GM18517 (cell line): ENCODE measurements at regions not wholly inside any gene's neighbourhood (a gene's known extent, or its start where the extent isn't known, plus 50 kb on each side); places are given as distances from the start of the nearest gene placed in this dataset.

ENCODE experiments used
- ATAC-seq: cut with Tn5 transposase; IDR thresholded peaks from one replicate; pipeline ENCODE4 v1.9.1; 2021; ENCODE audit warnings: mild to moderate bottlenecking, moderate library complexity; ENCODE audit not compliant: unreplicated experiment

DNA sequence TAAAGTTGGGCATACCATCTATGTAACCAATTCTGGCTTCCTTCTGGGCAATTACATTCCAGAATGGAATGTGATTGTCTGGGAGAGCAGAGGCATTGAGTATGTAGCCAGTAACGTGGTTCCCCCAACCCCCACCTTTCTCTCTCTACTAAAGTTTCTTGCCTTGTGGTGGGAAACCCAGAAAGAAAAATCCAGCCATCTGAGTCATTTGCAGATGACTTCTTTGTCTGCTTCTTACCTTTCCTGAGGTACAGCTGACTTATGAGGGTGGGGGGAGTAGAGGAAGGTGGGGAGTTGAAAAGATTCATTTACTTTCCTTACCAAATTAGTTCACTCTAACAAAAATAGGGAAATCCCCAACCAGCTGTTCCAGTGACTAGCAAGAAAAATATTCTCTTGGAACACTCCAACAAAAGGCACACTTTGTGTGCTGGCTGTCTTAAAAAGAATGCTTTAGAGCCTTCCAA lies 112.1 kb upstream of the FRMD6 start:
- no peak for ATAC-seq

GRCh38 chr14:51540364-51540763 lies 111.3 kb upstream of the FRMD6 start:
- no peak for ATAC-seq

GRCh38 chr14:51544471-51544870 lies 107.2 kb upstream of the FRMD6 start:
- ATAC-seq = no peak

- ATAC-seq = no peak
Observed at GRCh38 chr14:51544901-51545300, 106.8 kb upstream of the FRMD6 start.

- no peak for ATAC-seq
Observed at GRCh38 chr14:51545396-51545795, 106.3 kb upstream of the FRMD6 start.

- no peak for ATAC-seq
Observed at GRCh38 chr14:51546099-51546498, 105.6 kb upstream of the FRMD6 start.

DNA sequence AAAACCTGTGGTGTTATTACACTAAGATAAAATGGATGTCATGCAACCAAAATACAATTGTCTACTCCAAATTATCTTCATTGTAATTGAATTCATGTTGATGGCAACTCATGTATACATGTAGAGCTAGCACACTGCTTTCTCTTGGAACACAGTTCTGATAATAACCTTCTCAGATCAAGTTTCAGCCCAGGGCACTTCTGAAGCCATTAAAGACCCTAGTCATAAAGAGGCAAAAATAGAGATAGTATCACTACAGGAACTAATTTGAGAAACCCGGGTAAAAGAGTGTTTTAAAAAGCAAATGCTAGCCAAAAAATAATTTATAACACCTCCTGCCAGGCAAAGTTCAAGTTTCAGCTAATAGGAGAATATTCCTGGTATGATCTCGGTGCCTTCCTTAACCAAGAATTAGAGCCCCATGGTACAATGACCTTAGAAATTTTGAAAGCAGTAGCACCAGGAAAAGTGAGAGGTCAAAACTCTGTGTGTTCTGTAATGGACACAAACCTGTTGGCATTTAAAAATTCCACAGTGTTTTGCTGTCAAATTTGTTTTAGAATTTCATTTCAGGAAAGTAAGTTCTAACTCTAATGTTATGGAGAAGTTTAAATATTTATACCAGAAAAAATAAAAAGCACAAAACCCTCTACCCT lies 105.0 kb upstream of the FRMD6 start:
- no peak for ATAC-seq

DNA sequence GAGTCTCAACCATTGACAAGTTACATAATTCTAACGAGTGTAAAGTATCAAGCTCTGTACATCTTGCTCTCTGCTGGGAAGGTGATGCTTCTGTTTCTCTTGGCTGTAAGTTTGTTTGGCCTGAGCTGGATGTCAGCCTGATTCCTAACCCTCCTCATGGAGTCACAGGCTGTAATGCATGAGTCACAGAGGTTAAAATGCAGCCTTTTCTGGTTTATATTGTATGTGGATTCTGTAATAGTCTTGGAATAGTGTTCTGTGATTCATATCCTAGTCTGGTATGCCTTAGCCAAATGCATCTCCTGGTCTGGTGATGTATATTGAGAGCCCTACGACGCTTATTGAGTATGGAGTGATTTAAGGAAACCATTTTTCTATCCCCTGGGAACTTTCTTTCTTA lies 104.5 kb upstream of the FRMD6 start:
- ATAC-seq = no peak

DNA sequence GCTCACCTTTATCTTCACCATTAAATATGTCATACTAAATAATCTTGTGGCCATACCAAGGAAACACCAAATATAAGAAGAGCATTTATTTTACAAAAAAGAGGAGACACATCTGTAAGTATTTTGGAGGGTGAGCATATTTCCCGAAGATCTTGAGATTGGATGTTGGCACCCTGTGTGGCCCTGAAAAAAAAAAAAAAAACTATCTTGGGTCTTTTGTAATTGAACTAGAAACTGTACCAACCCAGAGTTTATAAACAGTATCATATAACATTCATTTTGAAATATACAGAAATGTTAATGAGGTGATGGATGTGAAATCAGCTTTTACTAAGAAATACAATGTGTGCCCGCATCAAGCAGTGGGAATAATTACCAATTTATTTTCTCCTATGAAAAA lies 104.0 kb upstream of the FRMD6 start:
- ATAC-seq = no peak

- no peak for ATAC-seq
Observed at GRCh38 chr14:51548187-51548586, 103.5 kb upstream of the FRMD6 start.

DNA sequence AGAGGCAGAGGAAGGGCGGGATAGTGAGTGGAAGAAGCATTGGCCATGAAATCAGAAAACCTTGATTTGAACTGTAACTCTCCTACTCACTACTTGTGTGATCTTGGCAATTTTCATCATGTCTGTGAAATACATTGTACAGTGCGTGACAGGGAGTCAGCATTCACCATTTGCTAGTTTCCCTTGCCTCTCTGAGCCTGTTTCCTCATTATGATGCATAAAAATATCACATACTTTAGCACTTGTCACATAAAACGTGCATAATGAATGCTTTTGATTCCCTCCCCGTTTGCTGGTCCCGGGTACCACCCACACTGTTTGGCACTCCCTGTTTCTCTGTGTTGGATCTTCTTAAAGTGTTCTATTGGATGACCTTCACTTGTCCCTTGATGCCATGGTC lies 101.1 kb upstream of the FRMD6 start:
- no peak for ATAC-seq

DNA sequence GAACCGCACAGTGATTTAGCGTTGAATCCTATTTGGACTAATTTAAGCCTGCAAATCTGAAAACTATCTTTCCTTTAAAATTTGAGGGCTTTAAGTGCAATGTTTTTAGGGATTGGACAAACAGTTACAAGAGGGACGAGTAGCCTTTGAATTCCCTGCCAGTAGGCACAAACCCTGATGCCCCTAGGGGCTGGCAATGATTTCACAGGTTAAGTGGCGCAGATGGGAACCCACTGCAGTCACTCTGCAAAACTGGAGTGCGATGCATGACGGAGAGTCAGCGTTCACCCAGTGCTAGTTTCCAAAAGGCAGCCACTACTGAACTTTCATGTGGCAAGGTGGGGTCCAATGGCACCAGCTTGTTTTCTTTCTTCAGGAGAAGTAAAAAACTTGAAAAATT lies 99.4 kb upstream of the FRMD6 start:
- no peak for ATAC-seq

GRCh38 chr14:51552768-51553404 lies 98.8 kb upstream of the FRMD6 start:
- no peak for ATAC-seq

DNA sequence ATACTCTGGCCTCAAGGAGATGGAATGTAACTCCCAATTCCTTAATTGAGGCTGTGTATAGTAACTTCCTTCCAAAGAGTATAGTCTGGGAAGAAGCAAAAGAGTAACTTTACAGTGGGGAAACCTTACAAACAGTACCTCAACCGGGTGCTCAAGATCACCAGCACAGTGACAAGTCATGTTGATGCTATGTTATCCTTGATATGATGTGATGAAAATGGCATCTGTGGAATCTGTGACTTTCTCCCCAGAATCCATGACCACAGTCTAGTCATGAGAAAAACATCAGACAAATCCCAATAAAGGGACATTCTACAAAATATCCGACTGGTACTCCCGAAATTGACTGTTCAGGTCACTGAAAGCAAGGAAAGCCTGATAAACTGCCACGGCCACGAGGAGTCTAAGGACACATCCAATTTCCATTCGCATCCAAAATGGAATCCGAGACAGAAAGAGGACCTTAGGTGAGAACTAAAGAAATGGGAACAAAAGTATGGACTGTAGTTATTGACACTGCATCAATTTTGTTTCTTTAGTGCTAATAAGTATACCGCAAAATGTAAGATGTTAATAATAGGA lies 97.3 kb upstream of the FRMD6 start:
- no peak for ATAC-seq

GRCh38 chr14:51554953-51555352 lies 96.8 kb upstream of the FRMD6 start:
- no peak for ATAC-seq

GRCh38 chr14:51561141-51561540 lies 90.6 kb upstream of the FRMD6 start:
- no peak for ATAC-seq

DNA sequence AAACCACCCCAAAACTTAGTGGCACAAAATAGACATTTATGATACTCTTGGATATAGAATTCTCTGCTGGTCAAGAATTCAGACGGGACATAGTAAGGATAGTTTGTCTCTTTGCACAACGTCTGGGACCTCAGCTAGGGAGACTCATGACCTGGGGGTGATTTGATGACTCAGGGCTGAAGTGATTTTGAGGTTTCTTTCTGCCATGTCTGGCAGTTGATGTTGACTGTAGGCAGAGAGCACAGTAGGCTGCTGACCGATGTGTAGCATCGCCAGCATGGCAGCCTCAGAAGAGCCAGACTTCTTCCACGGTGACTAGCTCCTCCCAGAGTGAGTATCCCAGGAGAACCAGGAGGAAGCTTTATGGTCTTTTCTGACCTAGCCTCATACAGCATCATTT lies 88.9 kb upstream of the FRMD6 start:
- ATAC-seq = no peak

GRCh38 chr14:51563560-51563959 lies 88.2 kb upstream of the FRMD6 start:
- ATAC-seq = no peak

- ATAC-seq = no peak
Observed at GRCh38 chr14:51564460-51564859, 87.2 kb upstream of the FRMD6 start.

DNA sequence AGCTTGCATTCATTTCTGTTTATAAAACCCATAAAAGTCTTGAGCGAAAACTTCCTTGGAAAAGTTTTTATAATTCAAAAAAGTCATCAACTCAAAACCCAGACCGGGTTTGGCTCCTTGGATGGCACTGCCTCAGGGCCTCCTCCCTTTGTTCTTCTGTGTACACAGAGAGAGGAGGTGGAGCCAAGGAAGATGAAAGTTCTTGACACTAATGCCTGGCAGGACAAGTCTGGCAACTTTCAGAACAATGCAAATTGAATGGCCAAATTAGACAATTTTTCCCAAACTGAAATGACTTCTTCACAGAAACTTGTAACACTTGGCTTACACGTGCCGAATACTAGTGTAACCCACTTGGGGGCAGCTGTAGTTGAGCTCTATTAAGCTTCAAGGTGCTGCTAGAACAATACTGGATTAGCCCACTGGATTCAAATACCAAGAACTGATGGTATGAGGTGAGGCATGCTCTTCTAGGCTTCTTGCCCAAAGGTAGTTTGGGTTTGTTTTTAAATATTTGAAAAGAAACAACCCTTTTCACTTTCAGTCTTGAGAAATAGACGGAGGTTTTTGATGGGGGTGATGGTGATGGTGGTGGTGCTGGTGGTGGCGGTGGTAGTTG lies 86.6 kb upstream of the FRMD6 start:
- no peak for ATAC-seq

DNA sequence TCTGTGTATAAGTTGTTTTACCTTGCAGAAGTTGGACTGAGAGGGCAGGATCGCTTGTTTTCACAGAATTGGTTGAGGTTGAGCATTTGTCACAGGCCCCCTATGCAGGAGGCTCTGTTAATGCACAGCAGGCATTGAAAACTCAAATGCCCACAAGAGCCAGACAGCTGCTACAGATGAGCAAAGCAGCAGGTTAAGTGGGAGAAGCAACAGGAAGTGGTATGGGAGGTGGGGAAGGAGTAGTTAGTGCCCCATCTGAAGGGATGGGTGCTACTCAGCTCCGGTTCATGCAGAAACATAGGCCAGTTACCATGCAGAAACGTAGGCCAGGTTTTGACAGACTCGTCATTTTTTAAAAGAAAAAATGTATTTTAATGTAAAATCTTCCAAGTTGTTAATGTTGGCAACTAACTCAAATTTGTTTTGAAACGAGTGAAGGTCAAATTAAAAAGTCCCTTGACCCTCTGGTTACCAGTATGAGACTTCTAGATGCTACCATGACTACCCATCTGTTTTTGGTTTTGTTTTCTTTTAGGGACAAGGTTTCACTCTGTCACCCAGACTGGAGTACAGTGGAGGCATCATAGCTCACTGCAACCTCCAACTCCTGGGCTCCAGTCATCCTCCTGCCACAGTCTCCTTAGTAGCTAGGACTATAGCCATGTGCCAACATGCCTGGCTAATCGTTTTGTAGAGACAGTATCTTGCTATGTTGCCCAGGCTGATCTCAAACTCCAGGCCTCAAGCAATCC lies 84.7 kb upstream of the FRMD6 start:
- ATAC-seq = no peak
